WTC11 (cell line): ENCODE measurements at regions not wholly inside any gene's neighbourhood (a gene's known extent, or its start where the extent isn't known, plus 50 kb on each side); places are given as distances from the start of the nearest gene placed in this dataset.

Source experiments
- ATAC-seq: fragments of 200-7000 bp; cut with Tn5 transposase; 2 replicates; pipeline ENCODE4 v1.10.0; 2021; ENCODE audit warnings: mild to moderate bottlenecking, moderate library complexity
- CTCF ChIA-PET: fragments of 300-600 bp; sonication (Branson Sonifier 250); formaldehyde crosslinking; loops from one replicate; lab custom pipeline; 2021; ENCODE audit warnings: antibody characterized with exemption; lab: Charles Lee
- POLR2A ChIA-PET: fragments of 350-600 bp; sonication (Branson Sonifier 250); formaldehyde crosslinking; loops from one replicate; lab custom pipeline; 2021; ENCODE audit warnings: antibody characterized with exemption; lab: Charles Lee
- DNase-seq: peaks from one replicate; pipeline ENCODE4 v3.0.0; 2021; ENCODE audit warnings: low spot score
- H3K27ac Mint-ChIP-seq: 2 replicates; pipeline ENCODE4 v1.8.0; 2021; ENCODE audit warnings: mixed read lengths
- H3K27me3 Mint-ChIP-seq: 2 replicates; pipeline ENCODE4 v1.8.0; 2021; ENCODE audit warnings: low read depth, mild to moderate bottlenecking, moderate library complexity, mixed read lengths
- H3K36me3 Mint-ChIP-seq: 2 replicates; pipeline ENCODE4 v1.8.0; 2021; ENCODE audit warnings: mixed read lengths
- H3K4me1 Mint-ChIP-seq: 2 replicates; pipeline ENCODE4 v1.8.0; 2022; ENCODE audit warnings: mixed read lengths
- H3K4me3 Mint-ChIP-seq: 2 replicates; pipeline ENCODE4 v1.8.0; 2021; ENCODE audit warnings: mild to moderate bottlenecking, moderate library complexity, mixed read lengths
- H3K9me3 Mint-ChIP-seq: 2 replicates; pipeline ENCODE4 v1.8.0; 2021; ENCODE audit warnings: mixed read lengths
- AFF4 ChIP-seq: sonication (generic); formaldehyde crosslinking; IDR thresholded peaks from 2 replicates; pipeline ENCODE4 v1.8.1; 2023; ENCODE audit warnings: mild to moderate bottlenecking, missing genetic modification reagents, borderline replicate concordance
- AR ChIP-seq: fragments of 250-450 bp; sonication (Bioruptor Pico); IDR thresholded peaks from 2 replicates; pipeline ENCODE4 v1.9.0; 2021; ENCODE audit warnings: mild to moderate bottlenecking
- ATF1 ChIP-seq: sonication (generic); formaldehyde crosslinking; IDR thresholded peaks from 2 replicates; pipeline ENCODE4 v1.8.1; 2023; ENCODE audit warnings: mild to moderate bottlenecking, moderate library complexity, missing genetic modification reagents
- CBFB ChIP-seq: sonication (generic); formaldehyde crosslinking; IDR thresholded peaks from 2 replicates; pipeline ENCODE4 v1.8.1; 2022; ENCODE audit warnings: mild to moderate bottlenecking, low read depth, missing genetic modification reagents
- HMGA2 ChIP-seq: fragments of 250-450 bp; sonication (Bioruptor Pico); IDR thresholded peaks from 2 replicates; pipeline ENCODE4 v1.4.0; 2021; ENCODE audit warnings: mild to moderate bottlenecking, moderate library complexity
- HMGXB4 ChIP-seq: sonication (generic); formaldehyde crosslinking; IDR thresholded peaks from 2 replicates; pipeline ENCODE4 v1.8.1; 2023; ENCODE audit warnings: mild to moderate bottlenecking, moderate library complexity, missing genetic modification reagents
- MXD4 ChIP-seq: fragments of 250-450 bp; sonication (Bioruptor Pico); IDR thresholded peaks from 2 replicates; pipeline ENCODE4 v1.8.0; 2021; ENCODE audit warnings: mild to moderate bottlenecking, moderate library complexity, borderline replicate concordance
- PREB ChIP-seq: sonication (generic); formaldehyde crosslinking; IDR thresholded peaks from 2 replicates; pipeline ENCODE4 v1.8.1; 2022; ENCODE audit warnings: mild to moderate bottlenecking, missing genetic modification reagents, moderate library complexity, borderline replicate concordance
- RORB ChIP-seq: fragments of 250-450 bp; sonication (Bioruptor Pico); IDR thresholded peaks from 2 replicates; pipeline ENCODE4 v1.9.0; 2021; ENCODE audit warnings: mild to moderate bottlenecking
- SOX15 ChIP-seq: fragments of 250-450 bp; sonication (Bioruptor Pico); IDR thresholded peaks from 2 replicates; pipeline ENCODE4 v1.9.0; 2021; ENCODE audit warnings: mild to moderate bottlenecking
- TEAD1 ChIP-seq: sonication (generic); formaldehyde crosslinking; IDR thresholded peaks from 2 replicates; pipeline ENCODE4 v1.8.0; 2022; ENCODE audit warnings: mild to moderate bottlenecking, missing genetic modification reagents
- ZBTB21 ChIP-seq: sonication (generic); formaldehyde crosslinking; IDR thresholded peaks from 2 replicates; pipeline ENCODE4 v1.8.1; 2023; ENCODE audit warnings: mild to moderate bottlenecking, missing genetic modification reagents, borderline replicate concordance
- ZNF138 ChIP-seq: sonication (generic); formaldehyde crosslinking; conservative IDR thresholded peaks from 2 replicates; pipeline ENCODE4 v1.8.1; 2022; ENCODE audit warnings: mild to moderate bottlenecking, moderate library complexity, missing genetic modification reagents
- ZNF232 ChIP-seq: sonication (generic); formaldehyde crosslinking; IDR thresholded peaks from 2 replicates; pipeline ENCODE4 v1.8.0; 2022; ENCODE audit warnings: mild to moderate bottlenecking, missing genetic modification reagents
- ZNF263 ChIP-seq: sonication (generic); formaldehyde crosslinking; IDR thresholded peaks from 2 replicates; pipeline ENCODE4 v1.8.1; 2022; ENCODE audit warnings: low read depth, mild to moderate bottlenecking, moderate library complexity, missing genetic modification reagents
- ZNF396 ChIP-seq: fragments of 250-450 bp; sonication (Bioruptor Pico); IDR thresholded peaks from 2 replicates; pipeline ENCODE4 v1.8.0; 2021; ENCODE audit warnings: mild to moderate bottlenecking, moderate library complexity, borderline replicate concordance
- ZNF423 ChIP-seq: fragments of 250-450 bp; sonication (Bioruptor Pico); IDR thresholded peaks from 2 replicates; pipeline ENCODE4 v2.1.2; 2022; ENCODE audit warnings: mild to moderate bottlenecking, moderate library complexity
- TF ChIP-seq, protein P1 (sequence below): sonication (generic); formaldehyde crosslinking; IDR thresholded peaks from 2 replicates; pipeline ENCODE4 v1.8.1; 2023; ENCODE audit warnings: mild to moderate bottlenecking, missing genetic modification reagents
- TF ChIP-seq, protein P2 (sequence below): sonication (generic); formaldehyde crosslinking; IDR thresholded peaks from 2 replicates; pipeline ENCODE4 v1.8.0; 2023; ENCODE audit warnings: missing genetic modification reagents, mild to moderate bottlenecking, borderline replicate concordance
- TF ChIP-seq, protein P3 (sequence below): sonication (generic); formaldehyde crosslinking; IDR thresholded peaks from 2 replicates; pipeline ENCODE4 v1.8.1; 2022; ENCODE audit warnings: mild to moderate bottlenecking, moderate library complexity, missing genetic modification reagents

- no peaks in the 10 kb centered on the region for H3K9me3 Mint-ChIP-seq
- DNase-seq: no peak
- H3K4me3 Mint-ChIP-seq: no peak overlapping the region
- H3K27me3 Mint-ChIP-seq: no peaks in the 10 kb centered on the region
- TF ChIP-seq ZNF232 (CRISPR knock-in tag): no peak
- TF ChIP-seq, protein P1, sequence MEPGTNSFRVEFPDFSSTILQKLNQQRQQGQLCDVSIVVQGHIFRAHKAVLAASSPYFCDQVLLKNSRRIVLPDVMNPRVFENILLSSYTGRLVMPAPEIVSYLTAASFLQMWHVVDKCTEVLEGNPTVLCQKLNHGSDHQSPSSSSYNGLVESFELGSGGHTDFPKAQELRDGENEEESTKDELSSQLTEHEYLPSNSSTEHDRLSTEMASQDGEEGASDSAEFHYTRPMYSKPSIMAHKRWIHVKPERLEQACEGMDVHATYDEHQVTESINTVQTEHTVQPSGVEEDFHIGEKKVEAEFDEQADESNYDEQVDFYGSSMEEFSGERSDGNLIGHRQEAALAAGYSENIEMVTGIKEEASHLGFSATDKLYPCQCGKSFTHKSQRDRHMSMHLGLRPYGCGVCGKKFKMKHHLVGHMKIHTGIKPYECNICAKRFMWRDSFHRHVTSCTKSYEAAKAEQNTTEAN: no peak
- no peak for TF ChIP-seq ZNF423 (CRISPR knock-in tag)
- TF ChIP-seq HMGA2 (CRISPR knock-in tag): no peak
- TF ChIP-seq RORB (CRISPR knock-in tag): no peak
- TF ChIP-seq ATF1 (CRISPR knock-in tag): no peak
- no peak for TF ChIP-seq ZNF138 (CRISPR knock-in tag)
- TF ChIP-seq AFF4: no peak
- no peak for TF ChIP-seq CBFB (CRISPR knock-in tag)
- no peak for TF ChIP-seq TEAD1
- no peak for TF ChIP-seq SOX15 (CRISPR knock-in tag)
- TF ChIP-seq, protein P2, sequence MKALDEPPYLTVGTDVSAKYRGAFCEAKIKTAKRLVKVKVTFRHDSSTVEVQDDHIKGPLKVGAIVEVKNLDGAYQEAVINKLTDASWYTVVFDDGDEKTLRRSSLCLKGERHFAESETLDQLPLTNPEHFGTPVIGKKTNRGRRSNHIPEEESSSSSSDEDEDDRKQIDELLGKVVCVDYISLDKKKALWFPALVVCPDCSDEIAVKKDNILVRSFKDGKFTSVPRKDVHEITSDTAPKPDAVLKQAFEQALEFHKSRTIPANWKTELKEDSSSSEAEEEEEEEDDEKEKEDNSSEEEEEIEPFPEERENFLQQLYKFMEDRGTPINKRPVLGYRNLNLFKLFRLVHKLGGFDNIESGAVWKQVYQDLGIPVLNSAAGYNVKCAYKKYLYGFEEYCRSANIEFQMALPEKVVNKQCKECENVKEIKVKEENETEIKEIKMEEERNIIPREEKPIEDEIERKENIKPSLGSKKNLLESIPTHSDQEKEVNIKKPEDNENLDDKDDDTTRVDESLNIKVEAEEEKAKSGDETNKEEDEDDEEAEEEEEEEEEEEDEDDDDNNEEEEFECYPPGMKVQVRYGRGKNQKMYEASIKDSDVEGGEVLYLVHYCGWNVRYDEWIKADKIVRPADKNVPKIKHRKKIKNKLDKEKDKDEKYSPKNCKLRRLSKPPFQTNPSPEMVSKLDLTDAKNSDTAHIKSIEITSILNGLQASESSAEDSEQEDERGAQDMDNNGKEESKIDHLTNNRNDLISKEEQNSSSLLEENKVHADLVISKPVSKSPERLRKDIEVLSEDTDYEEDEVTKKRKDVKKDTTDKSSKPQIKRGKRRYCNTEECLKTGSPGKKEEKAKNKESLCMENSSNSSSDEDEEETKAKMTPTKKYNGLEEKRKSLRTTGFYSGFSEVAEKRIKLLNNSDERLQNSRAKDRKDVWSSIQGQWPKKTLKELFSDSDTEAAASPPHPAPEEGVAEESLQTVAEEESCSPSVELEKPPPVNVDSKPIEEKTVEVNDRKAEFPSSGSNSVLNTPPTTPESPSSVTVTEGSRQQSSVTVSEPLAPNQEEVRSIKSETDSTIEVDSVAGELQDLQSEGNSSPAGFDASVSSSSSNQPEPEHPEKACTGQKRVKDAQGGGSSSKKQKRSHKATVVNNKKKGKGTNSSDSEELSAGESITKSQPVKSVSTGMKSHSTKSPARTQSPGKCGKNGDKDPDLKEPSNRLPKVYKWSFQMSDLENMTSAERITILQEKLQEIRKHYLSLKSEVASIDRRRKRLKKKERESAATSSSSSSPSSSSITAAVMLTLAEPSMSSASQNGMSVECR (CRISPR knock-in tag): no peak
- TF ChIP-seq, protein P3, sequence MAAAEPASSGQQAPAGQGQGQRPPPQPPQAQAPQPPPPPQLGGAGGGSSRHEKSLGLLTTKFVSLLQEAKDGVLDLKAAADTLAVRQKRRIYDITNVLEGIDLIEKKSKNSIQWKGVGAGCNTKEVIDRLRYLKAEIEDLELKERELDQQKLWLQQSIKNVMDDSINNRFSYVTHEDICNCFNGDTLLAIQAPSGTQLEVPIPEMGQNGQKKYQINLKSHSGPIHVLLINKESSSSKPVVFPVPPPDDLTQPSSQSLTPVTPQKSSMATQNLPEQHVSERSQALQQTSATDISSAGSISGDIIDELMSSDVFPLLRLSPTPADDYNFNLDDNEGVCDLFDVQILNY (CRISPR knock-in tag): no peak
- no peak for TF ChIP-seq HMGXB4
- no peak for TF ChIP-seq ZBTB21
- TF ChIP-seq AR (CRISPR knock-in tag): no peak
- no peak for TF ChIP-seq ZNF396 (CRISPR knock-in tag)
- no peak for TF ChIP-seq MXD4 (CRISPR knock-in tag)
- no peak for TF ChIP-seq ZNF263 (CRISPR knock-in tag)
- no peak for TF ChIP-seq PREB
- no peak overlapping the region for H3K27ac Mint-ChIP-seq
- no peak for ATAC-seq
- H3K4me1 Mint-ChIP-seq: peaks cover 6% of the 10 kb centered on the region
- no peaks in the 10 kb centered on the region for H3K36me3 Mint-ChIP-seq
- ChIA-PET CTCF (no interaction called here), POLR2A (no interaction called here)
These were observed 60.0 kb upstream of the PARD3 start for GRCh38 chr10:34875061-34875460.
